ENCODE measurements at regions not wholly inside any gene's neighbourhood (a gene's known extent, or its start where the extent isn't known, plus 50 kb on each side); places are given as distances from the start of the nearest gene placed in this dataset.

DNA sequence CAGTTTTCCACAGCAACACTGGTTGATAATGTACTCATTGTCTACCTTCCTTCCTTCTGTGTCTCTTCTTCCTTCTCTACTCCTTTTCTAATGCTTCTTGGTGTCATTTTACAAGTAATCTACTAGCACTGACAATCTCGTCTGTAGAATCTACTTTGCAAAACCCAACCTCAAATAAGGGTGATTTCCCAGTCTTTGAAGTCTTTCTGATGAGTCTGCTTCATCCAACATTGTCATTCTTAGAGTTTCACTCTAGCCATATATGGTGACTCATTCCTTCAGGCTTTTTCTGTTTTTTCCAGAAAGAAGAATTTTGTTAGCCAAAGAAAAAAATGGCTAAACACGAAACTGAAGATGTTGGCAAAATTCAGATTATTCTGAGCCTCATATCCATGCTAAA lies 288.7 kb downstream of the MBD2 start:
- Histone ChIP-seq H4K5ac (ENCODE audit: insufficient read length, low read depth, low read length) (no peak overlapping the region), H2BK5ac (ENCODE audit: insufficient read length, low read length) (no peak overlapping the region), H3K18ac (ENCODE audit: insufficient read length, low read depth, low read length) (no peak overlapping the region), H3K9ac (ENCODE audit: extremely low read depth, insufficient read length, low read length) (no peak overlapping the region), H2BK15ac (ENCODE audit: low read depth, low read length) (no peak overlapping the region), H3K27me3 (ENCODE audit: insufficient read depth, low read length) (no peaks in the 10 kb centered on the region), H2BK20ac (ENCODE audit: low read depth, low read length, poor library complexity, severe bottlenecking) (no peak overlapping the region), H3T11ph (ENCODE audit: low read length) (no peak overlapping the region), H3K27ac (ENCODE audit: insufficient read length, low read depth, low read length) (no peak overlapping the region), H3K79me2 (ENCODE audit: insufficient read depth, low read length) (no peaks in the 10 kb centered on the region), H3K4me1 (ENCODE audit: insufficient read depth, low read length) (no peaks in the 10 kb centered on the region), H3K4ac (ENCODE audit: low read depth, low read length) (no peak overlapping the region), H4K91ac (ENCODE audit: insufficient read length, low read depth, low read length) (no peak overlapping the region), H4K20me1 (ENCODE audit: control insufficient read depth, insufficient read depth, insufficient read length) (no peaks in the 10 kb centered on the region), H2BK12ac (ENCODE audit: insufficient read length, low read depth, low read length) (no peak overlapping the region), H3K56ac (ENCODE audit: insufficient read length, low read depth, low read length) (no peak overlapping the region), H2AK5ac (ENCODE audit: insufficient read length, low read length) (no peak overlapping the region), H3K23me2 (ENCODE audit: insufficient read length, low read depth, low read length, poor library complexity, severe bottlenecking) (no peaks in the 10 kb centered on the region), H3K79me1 (ENCODE audit: insufficient read depth, low read depth, low read length, poor library complexity, severe bottlenecking) (no peaks in the 10 kb centered on the region), H3K9me3 (ENCODE audit: control insufficient read depth, low read depth, low read length) (no peaks in the 10 kb centered on the region), H2AFZ (ENCODE audit: low read length) (no peak overlapping the region), H3K23ac (ENCODE audit: insufficient read length, low read depth, low read length) (no peak overlapping the region), H4K8ac (replicated peaks; ENCODE audit: insufficient read length, low read depth, low read length) (no peak overlapping the region), H3K4me2 (ENCODE audit: insufficient read depth, insufficient read length, low read length) (no peak overlapping the region), H3K14ac (ENCODE audit: insufficient read depth, low read length) (no peak overlapping the region), H2BK120ac (ENCODE audit: low read depth, low read length, poor library complexity, severe bottlenecking) (no peak overlapping the region)
- DNase-seq: no peak
- no CpG with 5 or more reads among the region's 2 CpGs for WGBS (ENCODE audit: extremely low coverage, insufficient read length, low lambda C conversion rate)
- Mint-ChIP-seq H3K4me3 (no peak overlapping the region), H3K36me3 (ENCODE audit: insufficient read depth in 1 of 3, low read depth in 3 of 3) (no peaks in the 10 kb centered on the region), H3K9me3 (peaks cover 0 to 2% of the 10 kb centered on the region in 2 experiments; a peak in 1 of 5 replicates), H3K4me1 (peaks cover 2% of the 10 kb centered on the region in 2 experiments; a peak in 3 of 4 replicates), H3K27ac (no peak overlapping the region), H3K27me3 (ENCODE audit: low read depth) (no peaks in the 10 kb centered on the region)
- TF ChIP-seq, protein P1, sequence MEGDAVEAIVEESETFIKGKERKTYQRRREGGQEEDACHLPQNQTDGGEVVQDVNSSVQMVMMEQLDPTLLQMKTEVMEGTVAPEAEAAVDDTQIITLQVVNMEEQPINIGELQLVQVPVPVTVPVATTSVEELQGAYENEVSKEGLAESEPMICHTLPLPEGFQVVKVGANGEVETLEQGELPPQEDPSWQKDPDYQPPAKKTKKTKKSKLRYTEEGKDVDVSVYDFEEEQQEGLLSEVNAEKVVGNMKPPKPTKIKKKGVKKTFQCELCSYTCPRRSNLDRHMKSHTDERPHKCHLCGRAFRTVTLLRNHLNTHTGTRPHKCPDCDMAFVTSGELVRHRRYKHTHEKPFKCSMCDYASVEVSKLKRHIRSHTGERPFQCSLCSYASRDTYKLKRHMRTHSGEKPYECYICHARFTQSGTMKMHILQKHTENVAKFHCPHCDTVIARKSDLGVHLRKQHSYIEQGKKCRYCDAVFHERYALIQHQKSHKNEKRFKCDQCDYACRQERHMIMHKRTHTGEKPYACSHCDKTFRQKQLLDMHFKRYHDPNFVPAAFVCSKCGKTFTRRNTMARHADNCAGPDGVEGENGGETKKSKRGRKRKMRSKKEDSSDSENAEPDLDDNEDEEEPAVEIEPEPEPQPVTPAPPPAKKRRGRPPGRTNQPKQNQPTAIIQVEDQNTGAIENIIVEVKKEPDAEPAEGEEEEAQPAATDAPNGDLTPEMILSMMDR (conservative IDR thresholded peaks at IDR 0.05): no peak

Measured in H9 (cell line).